A549 (cell line): ENCODE measurements at regions not wholly inside any gene's neighbourhood (a gene's known extent, or its start where the extent isn't known, plus 50 kb on each side); places are given as distances from the start of the nearest gene placed in this dataset.

Source experiments
- MYC ChIP-seq: IDR thresholded peaks from 2 replicates; pipeline ENCODE4 v1.6.1; 2012; ENCODE audit warnings: mild to moderate bottlenecking, inconsistent platforms, low read length, improper control_type of control experiment, borderline replicate concordance
- POLR2A ChIP-seq: IDR thresholded peaks from 2 replicates; pipeline ENCODE4 v1.6.1; 2012; ENCODE audit warnings: mild to moderate bottlenecking, low read length
- POLR2AphosphoS2 ChIP-seq: conservative IDR thresholded peaks from 2 replicates; pipeline ENCODE4 v1.6.1; 2012; ENCODE audit warnings: low read length, improper control_type of control experiment, inconsistent platforms
- RAD21 ChIP-seq, 2 experiments: fragments of >200 bp in 1 of 2; sonication (Bioruptor Twin) in 1 of 2; formaldehyde crosslinking in 1 of 2; IDR thresholded peaks in 1 of 2; conservative IDR thresholded peaks in 1 of 2; 2 replicates in 1 of 2; 3 replicates in 1 of 2; pipeline ENCODE4 v1.6.1; 2012 to 2018; ENCODE audit warnings: inconsistent platforms in 1 of 2
- REST ChIP-seq: fragments of 200-600 bp; sonication (generic); IDR thresholded peaks from 2 replicates; pipeline ENCODE4 v1.6.1; 2016; ENCODE audit warnings: antibody characterized with exemption, mild to moderate bottlenecking, moderate library complexity
- RFX5 ChIP-seq: fragments of 450-650 bp; IDR thresholded peaks from 2 replicates; pipeline ENCODE4 v1.7.1; 2014; ENCODE audit warnings: antibody characterized with exemption, mild to moderate bottlenecking, moderate library complexity
- TP53 ChIP-seq: fragments of 250-450 bp; sonication (Bioruptor Pico); IDR thresholded peaks from 2 replicates; pipeline ENCODE4 v1.5.0; 2021; ENCODE audit warnings: mild to moderate bottlenecking, moderate library complexity
- TF ChIP-seq, protein P1 (sequence below): fragments of >200 bp; sonication (Bioruptor Twin); formaldehyde crosslinking; IDR thresholded peaks from 3 replicates; pipeline ENCODE4 v1.5.1; 2016

DNA sequence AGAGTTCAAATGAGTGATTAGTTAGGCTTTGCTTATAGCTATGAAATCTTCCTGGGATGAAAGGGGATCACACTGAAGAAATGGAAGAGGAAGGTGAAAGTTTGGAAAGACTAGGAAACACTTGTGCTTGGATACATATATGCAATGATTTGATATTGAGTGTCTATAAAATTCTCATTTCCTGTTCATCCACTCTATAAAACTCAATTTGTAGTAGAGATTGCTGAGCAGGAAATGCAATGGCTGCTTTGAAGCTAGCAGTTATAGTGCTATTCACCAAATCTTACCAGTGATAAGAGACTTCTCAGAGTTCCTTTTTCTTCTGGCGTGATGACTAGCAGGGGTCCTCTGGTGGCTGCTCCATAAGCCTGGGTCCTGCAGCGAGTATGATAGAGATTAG lies 128.1 kb upstream of the HPF1 start:
- TF ChIP-seq, protein P1, sequence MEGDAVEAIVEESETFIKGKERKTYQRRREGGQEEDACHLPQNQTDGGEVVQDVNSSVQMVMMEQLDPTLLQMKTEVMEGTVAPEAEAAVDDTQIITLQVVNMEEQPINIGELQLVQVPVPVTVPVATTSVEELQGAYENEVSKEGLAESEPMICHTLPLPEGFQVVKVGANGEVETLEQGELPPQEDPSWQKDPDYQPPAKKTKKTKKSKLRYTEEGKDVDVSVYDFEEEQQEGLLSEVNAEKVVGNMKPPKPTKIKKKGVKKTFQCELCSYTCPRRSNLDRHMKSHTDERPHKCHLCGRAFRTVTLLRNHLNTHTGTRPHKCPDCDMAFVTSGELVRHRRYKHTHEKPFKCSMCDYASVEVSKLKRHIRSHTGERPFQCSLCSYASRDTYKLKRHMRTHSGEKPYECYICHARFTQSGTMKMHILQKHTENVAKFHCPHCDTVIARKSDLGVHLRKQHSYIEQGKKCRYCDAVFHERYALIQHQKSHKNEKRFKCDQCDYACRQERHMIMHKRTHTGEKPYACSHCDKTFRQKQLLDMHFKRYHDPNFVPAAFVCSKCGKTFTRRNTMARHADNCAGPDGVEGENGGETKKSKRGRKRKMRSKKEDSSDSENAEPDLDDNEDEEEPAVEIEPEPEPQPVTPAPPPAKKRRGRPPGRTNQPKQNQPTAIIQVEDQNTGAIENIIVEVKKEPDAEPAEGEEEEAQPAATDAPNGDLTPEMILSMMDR = no peak
- TF ChIP-seq RAD21 (conservative IDR thresholded peaks at IDR 0.05 in 1 of 2, IDR thresholded peaks at IDR 0.05 in 1 of 2) (no peak), POLR2A (no peak), REST (no peak), POLR2AphosphoS2 (no peak), RFX5 (no peak), MYC (no peak), TP53 (no peak)
